Non-pigmented ciliary epithelial cell (primary cell): ENCODE measurements at regions not wholly inside any gene's neighbourhood (a gene's known extent, or its start where the extent isn't known, plus 50 kb on each side); places are given as distances from the start of the nearest gene placed in this dataset.
"Not testable (repeated sequence)": the region's sequence is repeated elsewhere in the genome, so short reads cannot be mapped to it uniquely, and the experiment has no call there.

Experiments
- DNase-seq: peaks from one replicate; pipeline ENCODE4 v3.0.0-alpha.2; 2010; ENCODE audit warnings: low read depth

DNA sequence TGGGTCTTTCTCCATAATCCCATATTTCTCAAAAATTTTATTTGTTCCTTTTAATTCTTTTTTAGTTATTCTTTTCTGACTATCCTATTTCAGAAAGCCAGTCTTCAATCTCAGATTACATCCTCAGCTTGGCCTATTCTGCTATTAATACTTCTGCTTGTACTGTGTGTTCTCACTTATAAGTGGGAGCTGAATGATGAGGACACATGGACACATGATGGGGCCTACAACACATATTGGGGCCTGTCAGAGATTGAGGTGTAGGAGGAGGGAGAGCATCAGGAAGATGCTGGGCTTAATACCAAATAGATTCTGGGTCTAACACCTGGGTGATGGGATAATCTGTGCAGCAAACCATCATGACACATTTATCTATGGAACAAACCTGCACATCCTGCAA lies 82.3 kb downstream of the MAGEE1 start:
- DNase-seq, result no peak

- no peak for DNase-seq
These were observed 90.0 kb downstream of the MAGEE1 start for GRCh38 chrX:76517544-76517943.

DNA sequence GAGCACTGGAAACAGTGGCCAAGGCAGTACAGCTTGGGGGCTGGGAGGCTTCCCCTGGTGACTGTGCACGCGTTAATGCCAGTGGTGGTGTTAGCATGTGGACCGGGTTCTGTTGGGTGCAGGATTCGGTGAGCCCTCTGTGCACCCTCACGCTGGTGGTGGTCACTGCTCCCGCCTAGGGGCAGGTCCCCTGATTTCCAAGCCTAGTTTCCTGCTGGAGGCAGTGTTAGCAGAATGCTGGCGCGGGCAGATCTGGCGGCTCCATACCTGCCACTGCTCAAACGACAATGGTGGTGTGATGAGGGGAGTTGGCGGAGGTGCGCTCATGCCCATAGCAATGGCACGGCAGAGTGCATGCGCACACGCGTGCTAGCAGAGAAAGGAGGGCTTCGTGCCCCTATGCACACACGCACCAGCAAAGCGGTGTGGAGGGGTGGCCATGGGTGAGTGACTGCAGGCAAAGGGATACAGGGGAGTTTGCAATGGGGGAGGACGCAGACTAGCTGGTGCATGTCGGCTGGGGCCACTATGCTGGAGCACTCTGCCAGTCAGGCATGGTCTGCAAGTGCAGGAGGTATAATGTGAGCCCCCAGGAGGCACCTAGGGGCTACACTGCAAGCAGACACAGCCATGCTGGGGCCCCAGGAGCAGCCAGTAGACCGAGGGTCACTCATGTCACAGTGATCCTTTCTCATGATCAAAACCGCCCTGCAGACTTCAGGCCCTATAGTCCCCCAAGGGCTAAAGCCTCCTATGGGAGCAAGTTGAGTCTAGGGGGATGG lies 93.0 kb downstream of the MAGEE1 start:
- no peak for DNase-seq

- not testable (repeated sequence) for DNase-seq
These were observed 108.2 kb downstream of the MAGEE1 start for GRCh38 chrX:76535675-76536074.

DNA sequence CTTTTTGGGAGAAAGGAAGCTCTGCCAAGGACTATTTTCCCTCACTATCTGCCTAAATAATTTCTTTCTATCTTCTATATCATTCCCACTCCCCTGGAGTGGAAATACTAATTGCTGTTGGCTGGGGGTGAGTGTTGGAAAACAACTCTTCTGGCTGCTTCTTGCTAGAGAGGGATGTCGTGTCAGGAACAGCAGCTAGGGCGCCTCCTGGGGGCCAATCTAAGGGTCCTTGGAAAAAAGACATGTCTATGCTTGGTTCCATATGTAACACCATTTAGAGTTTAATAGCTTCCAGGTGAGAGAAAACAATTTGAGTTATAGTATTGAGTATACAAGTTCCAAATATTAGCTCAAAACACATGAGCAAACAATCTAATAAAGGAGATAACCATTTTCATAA lies 111.3 kb downstream of the MAGEE1 start:
- no peak for DNase-seq

DNA sequence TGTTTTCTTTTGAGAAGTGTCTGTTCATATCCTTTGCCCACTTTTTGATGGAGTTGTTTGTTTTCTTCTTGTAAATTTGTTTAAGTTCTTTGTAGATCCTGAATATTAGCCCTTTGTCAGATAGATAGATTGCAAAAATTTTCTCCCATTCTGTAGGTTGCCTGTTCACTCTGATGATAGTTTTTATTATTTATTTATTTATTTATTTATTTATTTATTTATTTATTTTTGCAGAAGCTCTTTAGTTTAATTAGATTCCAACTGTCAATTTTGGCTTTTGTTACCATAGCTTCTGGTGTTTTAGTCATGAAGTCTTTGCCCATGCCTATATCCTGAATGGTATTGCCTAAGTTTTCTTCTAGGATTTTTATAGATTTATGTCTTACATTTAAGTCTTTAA lies 115.9 kb downstream of the MAGEE1 start:
- DNase-seq, result not testable (repeated sequence)

GRCh38 chrX:76550016-76550415 lies 122.5 kb downstream of the MAGEE1 start:
- no peak for DNase-seq

GRCh38 chrX:76555269-76555668 lies 127.8 kb downstream of the MAGEE1 start:
- DNase-seq, result no peak

- DNase-seq, result peak; percentile 1
These were observed 128.3 kb downstream of the MAGEE1 start for GRCh38 chrX:76555816-76556215.

DNA sequence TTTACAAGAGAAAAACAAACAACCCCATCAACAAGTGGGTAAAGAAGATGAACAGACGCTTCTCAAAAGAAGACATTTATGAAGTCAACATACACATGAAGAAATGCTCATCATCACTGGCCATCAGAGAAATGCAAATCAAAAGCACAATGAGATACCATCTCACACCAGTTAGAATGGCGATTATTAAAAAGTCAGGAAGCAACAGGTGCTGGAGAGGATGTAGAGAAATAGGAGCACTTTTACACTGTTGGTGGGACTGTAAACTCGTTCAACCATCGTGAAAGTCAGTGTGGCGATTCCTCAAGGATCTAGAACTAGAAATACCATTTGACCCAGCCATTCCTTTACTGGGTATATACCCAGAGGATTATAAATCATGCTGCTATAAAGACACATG lies 137.3 kb downstream of the MAGEE1 start:
- DNase-seq, result not testable (repeated sequence)

- DNase-seq, result no peak
These were observed 177.9 kb downstream of the MAGEE1 start for GRCh38 chrX:76605390-76605789.

GRCh38 chrX:76617020-76617419 lies 189.5 kb downstream of the MAGEE1 start:
- DNase-seq, result no peak

DNA sequence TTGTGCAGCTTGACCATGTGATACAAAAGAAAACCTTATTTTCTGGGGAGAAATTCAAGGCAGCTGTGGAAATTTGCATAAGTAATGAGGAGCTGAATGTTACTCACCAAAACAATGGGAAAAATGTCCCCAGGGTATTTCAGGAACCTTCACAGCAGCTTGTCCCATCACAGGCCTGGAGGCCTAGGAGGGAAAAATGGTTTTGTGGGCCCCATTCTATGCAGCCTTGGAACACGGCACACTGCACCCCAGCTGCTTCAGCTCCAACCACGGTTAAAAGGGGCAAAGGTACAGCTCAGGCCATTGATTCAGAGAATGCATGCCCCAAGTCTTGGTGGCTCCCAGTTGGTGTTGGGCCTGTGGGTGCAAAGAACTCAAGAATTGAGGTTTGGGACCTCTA lies 216.1 kb downstream of the MAGEE1 start:
- DNase-seq, result no peak

GRCh38 chrX:76651369-76651768 lies 223.9 kb downstream of the MAGEE1 start:
- not testable (repeated sequence) for DNase-seq

GRCh38 chrX:76657499-76657898 lies 230.0 kb downstream of the MAGEE1 start:
- no peak for DNase-seq
